ENCODE measurements at regions not wholly inside any gene's neighbourhood (a gene's known extent, or its start where the extent isn't known, plus 50 kb on each side); places are given as distances from the start of the nearest gene placed in this dataset.

DNA sequence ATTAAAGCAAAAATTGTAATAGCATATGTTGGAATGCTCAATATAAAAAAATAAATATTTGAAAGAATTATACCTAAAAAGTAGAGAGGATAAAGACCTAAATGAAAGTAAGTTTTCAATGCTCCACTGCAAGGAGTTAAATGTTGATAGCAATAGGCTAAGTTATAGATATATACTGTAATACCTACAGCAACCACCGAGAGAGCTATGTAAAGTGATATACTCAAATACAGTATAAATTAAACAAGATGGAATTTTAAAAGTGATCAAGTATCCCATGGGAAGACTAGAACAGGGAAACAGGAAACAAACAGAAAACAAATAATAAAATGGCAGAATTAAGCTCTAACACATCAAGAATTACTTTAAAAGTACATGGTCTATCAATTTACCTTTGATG, 73.9 kb downstream of the CASP3 start:
- Histone ChIP-seq H3K4me3 (ENCODE audit: low read length) (no peak overlapping the region), H3K4me1 (ENCODE audit: control insufficient read depth, insufficient read depth, low read length) (no peaks in the 10 kb centered on the region), H3K36me3 (ENCODE audit: control insufficient read depth, insufficient read depth, low read length) (no peaks in the 10 kb centered on the region), H3K27ac (ENCODE audit: low read depth, low read length) (no peak overlapping the region), H3K27me3 (ENCODE audit: control insufficient read depth, insufficient read depth, low read length) (no peaks in the 10 kb centered on the region), H3K9ac (ENCODE audit: low read length) (no peak overlapping the region)

DNA sequence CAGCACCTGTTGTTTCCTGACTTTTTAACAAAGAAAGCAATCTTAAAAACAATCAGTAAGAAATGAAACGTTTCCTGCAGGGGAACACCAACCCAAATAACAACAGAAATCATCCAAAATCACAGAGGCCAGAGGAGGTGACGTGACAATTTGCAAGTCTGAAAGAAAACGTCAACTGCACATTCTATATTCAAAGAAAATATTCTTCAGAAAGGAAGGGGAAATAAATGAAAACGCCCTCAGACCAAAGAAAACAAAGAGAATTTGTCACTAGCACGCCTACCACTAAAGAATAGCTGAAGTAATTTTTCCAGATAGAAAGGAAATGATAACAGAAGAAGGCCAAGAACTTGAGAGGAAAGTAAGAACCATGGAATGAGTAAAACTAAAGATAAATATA, 74.4 kb downstream of the CASP3 start:
- Histone ChIP-seq H3K4me3 (ENCODE audit: low read length) (no peak overlapping the region), H3K27ac (ENCODE audit: low read depth, low read length) (no peak overlapping the region), H3K27me3 (ENCODE audit: control insufficient read depth, insufficient read depth, low read length) (no peaks in the 10 kb centered on the region), H3K4me1 (ENCODE audit: control insufficient read depth, insufficient read depth, low read length) (no peaks in the 10 kb centered on the region), H3K9ac (ENCODE audit: low read length) (no peak overlapping the region), H3K36me3 (ENCODE audit: control insufficient read depth, insufficient read depth, low read length) (no peaks in the 10 kb centered on the region)

DNA sequence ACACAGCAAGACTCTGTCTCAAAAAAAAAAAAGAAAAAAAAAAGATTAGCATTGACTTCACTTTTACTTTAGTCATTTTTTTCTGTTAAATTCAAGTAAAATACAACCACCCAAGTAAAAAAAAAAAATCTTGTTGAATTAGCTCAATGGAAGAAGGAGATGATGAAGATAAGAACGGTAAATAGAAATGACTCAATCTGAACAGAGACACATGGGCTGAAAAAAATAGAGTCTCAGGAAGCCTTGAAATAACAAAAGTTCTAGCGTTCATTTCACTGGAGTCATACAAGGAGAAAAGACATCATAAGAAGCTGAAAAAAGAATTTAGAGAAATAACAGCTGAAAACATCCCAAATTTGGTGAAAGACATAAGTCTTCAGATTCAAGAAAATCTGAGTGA, 75.5 kb downstream of the CASP3 start:
- no peak overlapping the region for H3K27ac ChIP-seq (ENCODE audit: low read depth, low read length)

DNA sequence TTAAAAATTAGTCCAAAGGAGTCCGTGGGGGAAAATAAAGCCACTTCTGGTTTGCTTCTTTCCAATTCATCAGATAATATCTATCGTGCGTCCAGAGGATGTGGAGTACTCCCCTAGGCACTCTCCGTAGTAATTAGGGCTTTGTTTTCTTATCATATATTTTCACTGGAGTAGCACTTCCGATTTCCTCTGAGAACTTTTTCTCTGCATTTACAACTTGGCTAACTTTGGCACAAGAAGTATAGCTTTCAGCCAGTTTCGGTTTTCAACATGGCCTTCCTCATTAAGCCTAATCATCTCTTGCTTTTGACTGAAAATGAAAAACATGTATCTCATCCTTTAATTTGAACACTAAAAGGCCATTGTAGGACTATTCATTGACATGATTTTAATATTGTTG, 80.5 kb downstream of the CASP3 start:
- no peaks in the 10 kb centered on the region for H3K4me1 ChIP-seq (ENCODE audit: control insufficient read depth, insufficient read depth, low read length)
- no peaks in the 10 kb centered on the region for H3K27me3 ChIP-seq (ENCODE audit: control insufficient read depth, insufficient read depth, low read length)
- no peak overlapping the region for H3K27ac ChIP-seq (ENCODE audit: low read depth, low read length)
- no peaks in the 10 kb centered on the region for H3K36me3 ChIP-seq (ENCODE audit: control insufficient read depth, insufficient read depth, low read length)
- H3K9ac ChIP-seq (ENCODE audit: low read length): no peak overlapping the region
- H3K4me3 ChIP-seq (ENCODE audit: low read length): no peak overlapping the region

More for the DNA sequence above, 75.5 kb downstream of the CASP3 start:
- Histone ChIP-seq H3K4me1 (ENCODE audit: control insufficient read depth, insufficient read depth, low read length) (no peaks in the 10 kb centered on the region), H3K27me3 (ENCODE audit: control insufficient read depth, insufficient read depth, low read length) (no peaks in the 10 kb centered on the region), H3K4me3 (ENCODE audit: low read length) (no peak overlapping the region), H3K36me3 (ENCODE audit: control insufficient read depth, insufficient read depth, low read length) (no peaks in the 10 kb centered on the region), H3K9ac (ENCODE audit: low read length) (no peak overlapping the region)

DNA sequence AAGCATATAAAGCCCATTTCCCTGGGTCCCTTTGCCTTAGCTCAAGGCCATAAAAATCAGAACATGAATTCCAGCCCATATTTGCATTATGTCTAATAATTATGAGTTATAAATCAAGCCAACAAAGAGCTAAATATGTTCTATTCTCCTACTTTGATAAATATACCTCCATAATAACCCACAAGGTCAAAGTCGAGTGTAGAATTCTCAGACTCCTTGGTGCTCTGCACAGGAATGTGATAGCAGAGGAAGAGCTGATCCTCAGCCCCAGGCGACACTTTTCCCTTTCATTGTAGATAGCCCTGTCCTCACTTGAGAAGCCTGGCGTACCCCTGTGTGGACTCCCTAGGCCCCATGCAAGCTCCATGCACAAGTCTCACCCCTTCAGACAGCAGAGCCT, 85.6 kb downstream of the CASP3 start:
- no peak overlapping the region for H3K4me3 ChIP-seq (ENCODE audit: low read length)
- no peaks in the 10 kb centered on the region for H3K27me3 ChIP-seq (ENCODE audit: control insufficient read depth, insufficient read depth, low read length)
- H3K9ac ChIP-seq (ENCODE audit: low read length): no peak overlapping the region
- no peaks in the 10 kb centered on the region for H3K36me3 ChIP-seq (ENCODE audit: control insufficient read depth, insufficient read depth, low read length)
- no peaks in the 10 kb centered on the region for H3K4me1 ChIP-seq (ENCODE audit: control insufficient read depth, insufficient read depth, low read length)
- no peak overlapping the region for H3K27ac ChIP-seq (ENCODE audit: low read depth, low read length)

DNA sequence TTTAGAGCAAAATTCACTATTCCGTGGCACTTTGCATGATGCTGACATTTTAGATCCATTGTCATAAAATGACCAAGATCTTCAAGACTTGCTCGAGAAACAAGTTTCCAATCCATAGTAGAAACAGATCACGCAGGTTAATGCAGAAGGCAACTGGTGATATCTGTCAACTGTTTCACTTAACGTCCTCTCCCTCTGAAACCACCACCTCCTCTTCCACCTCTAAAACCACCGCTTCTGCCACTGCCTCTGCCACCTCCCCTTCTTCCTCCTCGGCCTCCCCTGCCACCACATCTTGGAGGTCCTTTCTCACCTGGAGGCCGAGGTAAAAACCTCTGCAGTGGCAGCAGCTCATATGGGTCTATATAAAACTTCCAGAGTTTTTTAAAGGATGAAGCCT, 84.6 kb upstream of the IRF2 start:
- no peaks in the 10 kb centered on the region for H3K36me3 ChIP-seq (ENCODE audit: control insufficient read depth, insufficient read depth, low read length)
- H3K9ac ChIP-seq (ENCODE audit: low read length): no peak overlapping the region
- H3K4me3 ChIP-seq (ENCODE audit: low read length): no peak overlapping the region
- no peaks in the 10 kb centered on the region for H3K4me1 ChIP-seq (ENCODE audit: control insufficient read depth, insufficient read depth, low read length)
- no peak overlapping the region for H3K27ac ChIP-seq (ENCODE audit: low read depth, low read length)
- H3K27me3 ChIP-seq (ENCODE audit: control insufficient read depth, insufficient read depth, low read length): no peaks in the 10 kb centered on the region

DNA sequence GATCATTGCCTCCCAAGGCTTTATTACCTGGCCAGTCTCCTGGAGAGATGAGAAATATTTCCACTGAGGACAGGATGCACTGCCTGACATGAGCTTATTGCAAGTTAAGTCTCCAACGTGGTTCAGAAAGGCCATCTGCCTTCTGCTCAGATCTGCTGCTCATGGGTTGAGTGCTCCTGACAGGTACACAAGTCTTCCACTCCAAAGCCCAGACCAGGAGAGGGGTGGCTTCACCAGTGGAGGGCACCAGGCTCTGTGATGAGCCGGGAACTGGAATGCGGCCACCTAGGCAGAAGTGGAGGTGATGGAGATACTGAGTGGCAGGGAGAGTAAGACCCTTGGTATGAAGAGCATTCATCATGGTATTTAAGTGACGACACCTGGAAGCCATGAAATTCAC, 79.5 kb upstream of the IRF2 start:
- H3K4me3 ChIP-seq (ENCODE audit: low read length): no peak overlapping the region
- no peaks in the 10 kb centered on the region for H3K36me3 ChIP-seq (ENCODE audit: control insufficient read depth, insufficient read depth, low read length)
- no peaks in the 10 kb centered on the region for H3K4me1 ChIP-seq (ENCODE audit: control insufficient read depth, insufficient read depth, low read length)
- H3K9ac ChIP-seq (ENCODE audit: low read length): no peak overlapping the region
- H3K27me3 ChIP-seq (ENCODE audit: control insufficient read depth, insufficient read depth, low read length): no peaks in the 10 kb centered on the region
- H3K27ac ChIP-seq (ENCODE audit: low read depth, low read length): no peak overlapping the region

DNA sequence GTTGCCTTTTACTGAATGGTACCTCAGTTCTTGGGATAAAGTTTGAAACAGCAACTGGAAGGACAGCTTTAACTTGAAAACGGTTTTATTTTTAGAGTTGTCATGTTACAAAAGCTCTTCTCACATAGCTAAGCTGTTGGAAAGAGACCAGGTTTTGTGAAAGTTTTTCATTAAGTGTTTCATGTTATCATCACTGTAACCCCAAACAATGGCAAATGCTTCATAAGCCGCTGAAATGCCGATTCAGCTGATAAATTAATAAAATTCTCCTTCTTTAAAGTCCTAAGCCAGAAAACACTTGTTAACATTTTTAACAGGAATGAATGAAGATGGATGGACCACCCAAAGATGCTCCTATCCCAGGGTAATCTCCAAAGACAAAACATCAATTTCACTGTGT, 76.1 kb upstream of the IRF2 start:
- Histone ChIP-seq H3K9ac (ENCODE audit: low read length) (no peak overlapping the region), H3K27ac (ENCODE audit: low read depth, low read length) (no peak overlapping the region), H3K4me1 (ENCODE audit: control insufficient read depth, insufficient read depth, low read length) (no peaks in the 10 kb centered on the region), H3K4me3 (ENCODE audit: low read length) (no peak overlapping the region), H3K27me3 (ENCODE audit: control insufficient read depth, insufficient read depth, low read length) (no peaks in the 10 kb centered on the region), H3K36me3 (ENCODE audit: control insufficient read depth, insufficient read depth, low read length) (no peaks in the 10 kb centered on the region)

DNA sequence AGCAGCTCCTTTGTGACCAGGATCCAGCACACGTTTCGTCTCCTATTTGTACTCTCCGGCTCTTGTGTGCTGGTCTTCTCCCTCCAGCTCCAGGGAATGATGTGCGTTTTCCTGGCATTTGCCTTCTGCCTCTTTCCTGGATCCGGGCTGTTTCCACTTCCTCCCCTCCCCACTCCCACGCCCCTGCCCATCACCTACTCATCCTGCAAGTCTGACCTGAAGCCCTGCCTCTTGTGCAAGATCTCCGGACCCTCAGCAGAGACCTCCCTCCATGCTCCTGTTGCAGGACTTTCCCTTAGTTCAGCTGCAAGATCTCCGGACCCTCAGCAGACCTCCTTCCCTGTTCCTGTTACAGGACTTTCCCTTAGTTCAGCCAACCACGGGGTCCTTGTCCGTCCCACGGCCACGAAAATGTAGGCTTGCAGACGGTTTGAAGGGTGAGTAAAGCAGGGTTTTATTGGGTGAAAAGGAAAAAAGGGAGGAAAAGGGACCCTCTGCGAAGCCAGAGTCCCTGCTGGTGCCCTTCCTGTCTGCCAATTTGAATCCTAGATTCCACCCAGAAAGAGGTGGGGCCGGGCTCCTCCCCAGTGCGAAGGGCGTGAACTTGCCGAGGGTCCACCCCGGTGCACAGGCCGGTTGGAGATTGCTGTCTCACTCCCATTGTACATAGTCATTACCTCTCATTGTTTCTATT, 74.4 kb upstream of the IRF2 start:
- Histone ChIP-seq H3K9ac (ENCODE audit: low read length) (peak overlapping the region; percentile 54), H3K4me1 (ENCODE audit: control insufficient read depth, insufficient read depth, low read length) (no peaks in the 10 kb centered on the region), H3K4me3 (ENCODE audit: low read length) (peak overlapping the region; percentile 65), H3K27ac (ENCODE audit: low read depth, low read length) (no peak overlapping the region), H3K27me3 (ENCODE audit: control insufficient read depth, insufficient read depth, low read length) (no peaks in the 10 kb centered on the region), H3K36me3 (ENCODE audit: control insufficient read depth, insufficient read depth, low read length) (no peaks in the 10 kb centered on the region)

DNA sequence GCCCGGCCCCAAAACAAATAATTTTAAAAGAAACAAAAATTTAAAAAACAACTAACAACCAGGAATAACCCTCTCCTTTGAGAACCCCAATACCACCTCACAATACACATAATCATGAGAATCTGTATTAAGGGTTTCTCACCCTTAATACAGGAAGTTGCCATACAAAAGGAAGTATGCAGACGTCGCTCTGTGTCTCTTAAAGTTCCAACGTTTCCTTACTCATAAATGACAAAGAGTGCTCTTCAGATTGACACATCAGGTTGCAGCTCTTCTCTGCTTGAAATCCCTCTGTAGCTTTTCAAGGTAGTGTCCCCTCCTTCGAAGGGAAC, 73.9 kb upstream of the IRF2 start:
- peak overlapping the region; percentile 65 for H3K4me3 ChIP-seq (ENCODE audit: low read length)
- no peak overlapping the region for H3K27ac ChIP-seq (ENCODE audit: low read depth, low read length)
- no peak overlapping the region for H3K9ac ChIP-seq (ENCODE audit: low read length)

DNA sequence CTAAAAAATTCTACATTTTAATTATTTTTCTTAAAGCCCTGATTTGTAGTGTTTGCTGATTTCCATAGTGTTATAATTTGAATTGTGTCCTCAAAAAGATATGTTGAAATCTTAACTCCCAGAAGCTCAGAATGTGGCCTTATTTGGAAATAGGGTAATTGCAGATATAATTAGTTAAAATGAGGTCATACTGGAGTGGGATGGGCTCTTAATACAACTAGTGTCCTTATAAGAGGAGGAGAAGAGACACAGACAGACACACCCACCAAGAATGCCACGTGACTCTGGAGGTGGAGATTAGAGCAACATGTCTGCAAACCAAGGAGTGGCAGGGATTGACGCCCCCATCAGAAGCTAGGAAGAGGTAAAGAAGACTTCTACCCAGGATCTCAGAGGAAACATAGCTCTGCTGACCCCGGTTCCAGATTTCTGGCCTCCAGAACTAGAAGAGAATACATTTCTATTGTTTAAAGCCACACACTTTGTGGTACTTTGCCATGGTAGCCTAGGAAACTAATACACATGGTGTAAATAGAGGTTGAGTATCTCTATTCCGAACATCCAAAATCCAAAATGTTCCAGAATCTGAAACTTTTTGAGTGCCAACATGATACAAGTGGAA, 70.5 kb upstream of the IRF2 start:
- H3K27ac ChIP-seq (ENCODE audit: low read depth, low read length): no peak overlapping the region
- no peaks in the 10 kb centered on the region for H3K27me3 ChIP-seq (ENCODE audit: control insufficient read depth, insufficient read depth, low read length)
- H3K9ac ChIP-seq (ENCODE audit: low read length): no peak overlapping the region
- no peak overlapping the region for H3K4me3 ChIP-seq (ENCODE audit: low read length)
- H3K36me3 ChIP-seq (ENCODE audit: control insufficient read depth, insufficient read depth, low read length): no peaks in the 10 kb centered on the region
- no peaks in the 10 kb centered on the region for H3K4me1 ChIP-seq (ENCODE audit: control insufficient read depth, insufficient read depth, low read length)

More for the DNA sequence above, 73.9 kb upstream of the IRF2 start:
- Histone ChIP-seq H3K27me3 (ENCODE audit: control insufficient read depth, insufficient read depth, low read length) (no peaks in the 10 kb centered on the region), H3K4me1 (ENCODE audit: control insufficient read depth, insufficient read depth, low read length) (no peaks in the 10 kb centered on the region), H3K36me3 (ENCODE audit: control insufficient read depth, insufficient read depth, low read length) (no peaks in the 10 kb centered on the region)

DNA sequence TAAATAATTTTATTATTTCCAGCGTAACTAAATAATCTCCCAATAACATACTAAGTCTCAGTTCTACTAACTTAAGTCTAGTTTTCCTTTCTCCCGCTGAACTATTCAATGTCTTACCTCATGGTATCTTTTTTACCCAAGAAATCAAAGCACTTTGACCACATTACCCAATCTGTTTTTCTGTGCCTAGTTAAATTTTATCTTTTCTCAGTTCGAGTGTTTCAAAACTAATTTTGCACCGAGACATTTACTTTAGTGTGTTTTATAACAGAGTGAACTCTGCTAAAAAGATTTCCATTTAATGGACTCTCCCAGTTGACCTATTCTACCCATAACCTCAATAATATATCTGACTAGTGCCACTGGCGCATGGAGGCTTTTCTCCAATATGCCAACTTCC, 67.6 kb upstream of the IRF2 start:
- Histone ChIP-seq H3K36me3 (ENCODE audit: control insufficient read depth, insufficient read depth, low read length) (no peaks in the 10 kb centered on the region), H3K4me1 (ENCODE audit: control insufficient read depth, insufficient read depth, low read length) (peaks cover under 1% of the 10 kb centered on the region), H3K9ac (ENCODE audit: low read length) (no peak overlapping the region), H3K27me3 (ENCODE audit: control insufficient read depth, insufficient read depth, low read length) (no peaks in the 10 kb centered on the region), H3K27ac (ENCODE audit: low read depth, low read length) (no peak overlapping the region), H3K4me3 (ENCODE audit: low read length) (no peak overlapping the region)

DNA sequence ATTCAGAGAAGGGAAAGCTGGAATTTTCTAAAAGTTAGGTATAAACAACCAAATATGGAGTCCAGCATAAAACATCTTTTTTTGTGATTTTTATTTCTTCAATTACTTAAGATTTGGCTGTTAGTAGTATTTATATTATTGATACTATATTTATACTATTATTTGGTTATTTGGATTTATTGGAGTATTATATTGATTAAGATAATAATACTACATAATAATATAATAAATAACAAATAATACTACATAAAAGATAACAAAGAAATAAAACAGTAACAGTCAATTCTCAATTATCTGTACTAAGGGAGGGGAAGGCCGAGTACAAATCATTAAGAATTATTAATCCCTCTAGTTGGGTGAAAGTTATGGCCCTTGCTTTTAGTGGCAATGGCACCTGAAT, 66.0 kb upstream of the IRF2 start:
- H3K36me3 ChIP-seq (ENCODE audit: control insufficient read depth, insufficient read depth, low read length): no peaks in the 10 kb centered on the region
- H3K4me1 ChIP-seq (ENCODE audit: control insufficient read depth, insufficient read depth, low read length): peaks cover 5% of the 10 kb centered on the region
- no peak overlapping the region for H3K27ac ChIP-seq (ENCODE audit: low read depth, low read length)
- H3K27me3 ChIP-seq (ENCODE audit: control insufficient read depth, insufficient read depth, low read length): no peaks in the 10 kb centered on the region
- H3K4me3 ChIP-seq (ENCODE audit: low read length): no peak overlapping the region
- H3K9ac ChIP-seq (ENCODE audit: low read length): no peak overlapping the region

Measured in rectal smooth muscle tissue (tissue), 1 donor.